ENCODE measurements at regions not wholly inside any gene's neighbourhood (a gene's known extent, or its start where the extent isn't known, plus 50 kb on each side); places are given as distances from the start of the nearest gene placed in this dataset.

- Mint-ChIP-seq H3K4me3 (no peak overlapping the region), H3K36me3 (ENCODE audit: low read depth) (no peaks in the 10 kb centered on the region), H3K27me3 (ENCODE audit: insufficient read depth, low read depth, poor library complexity) (no peaks in the 10 kb centered on the region), H3K4me1 (no peaks in the 10 kb centered on the region), H3K27ac (no peak overlapping the region), H3K9me3 (peaks cover 4% of the 10 kb centered on the region; the same call in 2 of the 3 replicates)
- H3K4me2 ChIP-seq = no peak overlapping the region
- no peaks in the 10 kb centered on the region for H3K9me2 ChIP-seq (ENCODE audit: insufficient read depth)
- TF ChIP-seq CTCF (conservative IDR thresholded peaks at IDR 0.05; ENCODE audit: low read depth in 2 of 2) = no peak
- TF ChIP-seq NANOG (IDR thresholded peaks at IDR 0.05; ENCODE audit: borderline replicate concordance) = no peak
- no peak for TF ChIP-seq EZH2phosphoT487 (IDR thresholded peaks at IDR 0.05; ENCODE audit: unreplicated experiment)
- no peak for TF ChIP-seq POLR2AphosphoS5 (IDR thresholded peaks at IDR 0.05; ENCODE audit: low read depth)
- no peak for TF ChIP-seq CREB1 (CRISPR knock-in tag; IDR thresholded peaks at IDR 0.05; ENCODE audit: low read depth)
- H3K4me1 ChIP-seq (ENCODE audit: insufficient read depth) = no peaks in the 10 kb centered on the region
- no peak overlapping the region for H2AFZ ChIP-seq
- no peak overlapping the region for H3K27ac ChIP-seq (ENCODE audit: low read depth)
- H3K36me3 ChIP-seq (ENCODE audit: insufficient read depth) = no peaks in the 10 kb centered on the region
- no peaks in the 10 kb centered on the region for H3K79me2 ChIP-seq (replicated peaks; ENCODE audit: insufficient read depth)
- no peak for ATAC-seq
- DNase-seq (ENCODE audit: low spot score) = no peak
- H4K20me1 ChIP-seq (replicated peaks; ENCODE audit: insufficient read depth) = no peaks in the 10 kb centered on the region
- no peaks in the 10 kb centered on the region for H3K27me3 ChIP-seq (ENCODE audit: insufficient read depth)
- no peak overlapping the region for H3K4me3 ChIP-seq
- H3F3A ChIP-seq (replicated peaks; ENCODE audit: low read depth) = no peaks in the 10 kb centered on the region
Measured at GRCh38 chr13:84243340-84243739, 361.1 kb upstream of the SLITRK1 start.

- Mint-ChIP-seq H3K36me3 (ENCODE audit: low read depth) (no peaks in the 10 kb centered on the region), H3K9me3 (peaks cover 4% of the 10 kb centered on the region; the same call in 2 of the 3 replicates), H3K27ac (no peak overlapping the region), H3K4me1 (no peaks in the 10 kb centered on the region), H3K4me3 (no peak overlapping the region), H3K27me3 (ENCODE audit: insufficient read depth, low read depth, poor library complexity) (no peaks in the 10 kb centered on the region)
- Histone ChIP-seq H2AFZ (no peak overlapping the region), H3K79me2 (replicated peaks; ENCODE audit: insufficient read depth) (no peaks in the 10 kb centered on the region), H3K4me2 (no peak overlapping the region), H3F3A (replicated peaks; ENCODE audit: low read depth) (no peaks in the 10 kb centered on the region), H3K4me1 (ENCODE audit: insufficient read depth) (no peaks in the 10 kb centered on the region), H3K9me2 (ENCODE audit: insufficient read depth) (0 out of 2 replicates have a peak, but pooled peaks cover 3% of the 10 kb centered on the region), H3K27ac (ENCODE audit: low read depth) (no peak overlapping the region), H3K27me3 (ENCODE audit: insufficient read depth) (no peaks in the 10 kb centered on the region), H4K20me1 (replicated peaks; ENCODE audit: insufficient read depth) (no peaks in the 10 kb centered on the region), H3K36me3 (ENCODE audit: insufficient read depth) (no peaks in the 10 kb centered on the region), H3K4me3 (no peak overlapping the region)
- no peak for TF ChIP-seq POLR2AphosphoS5 (IDR thresholded peaks at IDR 0.05; ENCODE audit: low read depth)
- TF ChIP-seq JUNB (IDR thresholded peaks at IDR 0.05; ENCODE audit: unreplicated experiment) = no peak
- no peak for TF ChIP-seq REST (IDR thresholded peaks at IDR 0.05; ENCODE audit: unreplicated experiment)
- no peak for TF ChIP-seq EZH2phosphoT487 (IDR thresholded peaks at IDR 0.05; ENCODE audit: unreplicated experiment)
- TF ChIP-seq STAT1 (IDR thresholded peaks at IDR 0.05; ENCODE audit: unreplicated experiment) = no peak
- no peak for ATAC-seq
- DNase-seq (ENCODE audit: low spot score) = no peak
Measured at GRCh38 chr13:84239032-84239431, 356.8 kb upstream of the SLITRK1 start.
